H1 (cell line): ENCODE measurements at regions not wholly inside any gene's neighbourhood (a gene's known extent, or its start where the extent isn't known, plus 50 kb on each side); places are given as distances from the start of the nearest gene placed in this dataset.

Experiments used
- CTCF ChIA-PET: fragments of 300-600 bp; sonication (Branson Sonifier 250); formaldehyde crosslinking; loops from one replicate; lab custom pipeline; 2021; ENCODE audit not compliant: partially characterized antibody; lab: Charles Lee
- POLR2A ChIA-PET: fragments of 300-600 bp; sonication (Branson Sonifier 250); formaldehyde crosslinking; loops from one replicate; lab custom pipeline; 2021; ENCODE audit warnings: inconsistent platforms; ENCODE audit not compliant: partially characterized antibody; lab: Charles Lee
- DNase-seq, 2 experiments: peaks; one replicate each; pipeline versions ENCODE4 v3.0.0 to v3.0.0-alpha.2; 2010 to 2022; ENCODE audit warnings: low spot score in 2 of 2, low read depth in 1 of 2, mixed read lengths in 1 of 2
- FAIRE-seq: peaks from 2 replicates; lab custom pipeline; 2011; peaks lifted over from hg19 to GRCh38; lab: Jason Lieb, UNC
- H2AFZ ChIP-seq: 2 replicates; pipeline ENCODE4 v1.8.1; 2012; ENCODE audit warnings: low read length, inconsistent platforms
- H2AK5ac ChIP-seq: 2 replicates; pipeline ENCODE4 v1.6.1; 2013; ENCODE audit warnings: low read depth, low read length
- H2BK120ac ChIP-seq: replicated peaks from 2 replicates; pipeline ENCODE3; 2013; ENCODE audit warnings: low read depth, low read length, inconsistent platforms
- H2BK12ac ChIP-seq: 2 replicates; pipeline ENCODE4 v1.6.1; 2013; ENCODE audit warnings: low read depth, low read length
- H2BK15ac ChIP-seq: 2 replicates; pipeline ENCODE4 v1.6.1; 2013; ENCODE audit warnings: low read length
- H2BK20ac ChIP-seq: 2 replicates; pipeline ENCODE4 v1.6.1; 2013; ENCODE audit warnings: low read length
- H2BK5ac ChIP-seq: 2 replicates; pipeline ENCODE4 v1.6.1; 2013; ENCODE audit warnings: low read depth, low read length
- H3K14ac ChIP-seq: 2 replicates; pipeline ENCODE4 v1.6.1; 2013; ENCODE audit warnings: inconsistent platforms; ENCODE audit not compliant: insufficient read length
- H3K18ac ChIP-seq: 2 replicates; pipeline ENCODE4 v1.6.1; 2013; ENCODE audit warnings: low read length; ENCODE audit errors: extremely low read depth
- H3K23ac ChIP-seq: 2 replicates; pipeline ENCODE4 v1.6.1; 2013; ENCODE audit warnings: inconsistent platforms; ENCODE audit not compliant: insufficient read length
- H3K23me2 ChIP-seq: 2 replicates; pipeline ENCODE4 v1.6.1; 2013; ENCODE audit warnings: low read depth, low read length
- H3K27ac ChIP-seq: 2 replicates; pipeline ENCODE4 v1.6.1; 2011; ENCODE audit warnings: low read depth, low read length, inconsistent platforms
- H3K27me3 ChIP-seq, 4 experiments: replicated peaks in 1 of 4; 1 replicate in 1 of 4; 2 replicates in 3 of 4; pipeline versions ENCODE4 v1.6.1 to v1.8.1; 2011 to 2013; ENCODE audit warnings: low read length in 3 of 4, mild to moderate bottlenecking in 3 of 4, inconsistent platforms in 2 of 4, mixed read lengths in 2 of 4, moderate library complexity in 1 of 4; ENCODE audit not compliant: control insufficient read depth in 3 of 4, insufficient read depth in 3 of 4; ENCODE audit errors: extremely low read depth in 1 of 4
- H3K36me3 ChIP-seq, 4 experiments: 2 replicates each; pipeline versions ENCODE4 v1.6.1 to v1.8.1; 2011 to 2013; ENCODE audit warnings: mild to moderate bottlenecking in 4 of 4, low read length in 3 of 4, moderate library complexity in 2 of 4, control low read depth in 1 of 4, inconsistent platforms in 1 of 4; ENCODE audit not compliant: insufficient read depth in 4 of 4, control insufficient read depth in 2 of 4
- H3K4ac ChIP-seq: replicated peaks from 2 replicates; pipeline ENCODE3; 2013; ENCODE audit warnings: low read length, low read depth, mixed read lengths, inconsistent platforms; ENCODE audit not compliant: insufficient read length
- H3K4me1 ChIP-seq, 4 experiments: replicated peaks in 1 of 4; 1 replicate in 1 of 4; 2 replicates in 3 of 4; pipeline versions ENCODE4 v1.6.1 to v1.8.1; 2011 to 2013; ENCODE audit warnings: low read length in 3 of 4, inconsistent platforms in 2 of 4, mixed read lengths in 1 of 4; ENCODE audit not compliant: insufficient read depth in 4 of 4, control insufficient read depth in 3 of 4
- H3K4me2 ChIP-seq, 2 experiments: 2 replicates each; pipeline versions ENCODE4 v1.6.1 to v1.8.1; 2011 to 2013; ENCODE audit warnings: low read depth in 2 of 2, low read length in 2 of 2, control low read depth in 1 of 2, inconsistent platforms in 1 of 2, mild to moderate bottlenecking in 1 of 2; ENCODE audit not compliant: insufficient read depth in 1 of 2
- H3K4me3 ChIP-seq, 4 experiments: fragments of 200-600, 300-600 bp in 1 of 4; sonication (generic), shearing (Covaris generic), sonication (Bioruptor Twin) in 1 of 4; 2 replicates each; pipeline versions ENCODE4 v1.5.1 to v1.8.1; 2011 to 2016; ENCODE audit warnings: low read length in 4 of 4, low read depth in 3 of 4, control low read depth in 2 of 4, inconsistent platforms in 2 of 4, mild to moderate bottlenecking in 2 of 4, mixed read lengths in 1 of 4, moderate library complexity in 1 of 4; ENCODE audit not compliant: insufficient read depth in 2 of 4; ENCODE audit errors: extremely low read depth in 1 of 4
- H3K56ac ChIP-seq: replicated peaks from 2 replicates; pipeline ENCODE3; 2013; ENCODE audit warnings: low read depth, mild to moderate bottlenecking, mixed read lengths, low read length, inconsistent platforms; ENCODE audit not compliant: insufficient read length
- H3K79me1 ChIP-seq: 2 replicates; pipeline ENCODE4 v1.6.1; 2013; ENCODE audit warnings: low read depth, low read length, control low read depth
- H3K79me2 ChIP-seq, 2 experiments: 2 replicates each; pipeline versions ENCODE4 v1.6.1 to v1.8.1; 2012 to 2013; ENCODE audit warnings: low read length in 2 of 2, mild to moderate bottlenecking in 2 of 2, inconsistent platforms in 1 of 2; ENCODE audit not compliant: insufficient read depth in 2 of 2, control insufficient read depth in 1 of 2
- H3K9ac ChIP-seq, 4 experiments: replicated peaks in 1 of 4; 1 replicate in 1 of 4; 2 replicates in 3 of 4; pipeline versions ENCODE4 v1.6.1 to v1.8.1; 2011 to 2013; ENCODE audit warnings: low read depth in 3 of 4, low read length in 3 of 4, control low read depth in 2 of 4, mild to moderate bottlenecking in 2 of 4, moderate library complexity in 2 of 4, inconsistent platforms in 1 of 4; ENCODE audit errors: extremely low read depth in 1 of 4
- H3K9me3 ChIP-seq, 2 experiments: 2 replicates each; pipeline versions ENCODE4 v1.6.1 to v1.8.1; 2012 to 2013; ENCODE audit warnings: mild to moderate bottlenecking in 2 of 2, moderate library complexity in 2 of 2, control low read depth in 1 of 2, inconsistent platforms in 1 of 2, low read depth in 1 of 2, low read length in 1 of 2, mixed read lengths in 1 of 2; ENCODE audit not compliant: insufficient read depth in 2 of 2
- H4K20me1 ChIP-seq, 2 experiments: replicated peaks in 1 of 2; 2 replicates each; pipeline versions ENCODE3 to v1.8.1; 2011 to 2013; ENCODE audit warnings: inconsistent platforms in 2 of 2, low read length in 2 of 2, mild to moderate bottlenecking in 1 of 2; ENCODE audit not compliant: insufficient read depth in 2 of 2, control insufficient read depth in 1 of 2
- H4K5ac ChIP-seq: 2 replicates; pipeline ENCODE4 v1.6.1; 2013; ENCODE audit warnings: low read length, low read depth, mixed read lengths, inconsistent platforms; ENCODE audit not compliant: insufficient read length
- H4K8ac ChIP-seq: 2 replicates; pipeline ENCODE4 v1.8.0; 2013; ENCODE audit warnings: mild to moderate bottlenecking, moderate library complexity, low read length, inconsistent platforms; ENCODE audit not compliant: insufficient read depth; ENCODE audit errors: extremely low read depth
- H4K91ac ChIP-seq: replicated peaks from 2 replicates; pipeline ENCODE3; 2013; ENCODE audit warnings: low read length, mixed read lengths, inconsistent platforms; ENCODE audit not compliant: insufficient read length
- ASH2L ChIP-seq: fragments of 200-600, 300-600 bp; sonication (generic); IDR thresholded peaks from one replicate; pipeline ENCODE4 v1.7.1; 2017; ENCODE audit warnings: low read length
- BACH1 ChIP-seq: IDR thresholded peaks from 2 replicates; pipeline ENCODE4 v1.6.1; 2012; ENCODE audit warnings: low read length, improper control_type of control experiment
- CHD2 ChIP-seq: IDR thresholded peaks from 2 replicates; pipeline ENCODE4 v1.6.1; 2012; ENCODE audit warnings: low read length, improper control_type of control experiment
- EGR1 ChIP-seq: IDR thresholded peaks from 2 replicates; pipeline ENCODE4 v1.6.1; 2011; ENCODE audit warnings: low read depth, low read length, borderline replicate concordance
- HDAC6 ChIP-seq: IDR thresholded peaks from one replicate; pipeline ENCODE4 v1.7.1; 2012; ENCODE audit warnings: low read depth, mild to moderate bottlenecking, inconsistent platforms, low read length, moderate library complexity
- NRF1 ChIP-seq: IDR thresholded peaks from 2 replicates; pipeline ENCODE4 v1.6.1; 2011; ENCODE audit warnings: mild to moderate bottlenecking, low read depth, low read length, improper control_type of control experiment
- RFX5 ChIP-seq: IDR thresholded peaks from 2 replicates; pipeline ENCODE4 v1.6.1; 2011; ENCODE audit warnings: low read depth, low read length, improper control_type of control experiment, borderline replicate concordance
- SP2 ChIP-seq: IDR thresholded peaks from 2 replicates; pipeline ENCODE4 v1.6.1; 2012; ENCODE audit warnings: mild to moderate bottlenecking, low read length, inconsistent platforms
- SUZ12 ChIP-seq: fragments of 200-600 bp; sonication (generic); IDR thresholded peaks from 2 replicates; pipeline ENCODE4 v1.6.1; 2012; ENCODE audit warnings: mild to moderate bottlenecking, inconsistent platforms, low read length, moderate library complexity, mixed read lengths
- TAF1 ChIP-seq: IDR thresholded peaks from 2 replicates; pipeline ENCODE4 v1.6.1; 2011; ENCODE audit warnings: mild to moderate bottlenecking, low read depth, low read length
- WGBS, 2 experiments: shearing (Covaris generic) in 1 of 2; methylation state at CpG; one replicate each; pipeline versions ENCODE4 v1.1.6 to v1.1.7; 2013 to 2015; ENCODE audit warnings: low lambda C conversion rate in 2 of 2, mixed read lengths in 2 of 2, inconsistent platforms in 1 of 2, low coverage in 1 of 2, missing lambda C conversion rate in 1 of 2; ENCODE audit not compliant: insufficient replicate concordance in 2 of 2, insufficient coverage in 1 of 2, insufficient read length in 1 of 2; ENCODE audit errors: extremely low coverage in 1 of 2, missing lambda C conversion rate in 1 of 2; 5-methylcytosine and 5-hydroxymethylcytosine counted together
- TF ChIP-seq, protein P1 (sequence below): IDR thresholded peaks from 2 replicates; pipeline ENCODE4 v1.6.1; 2011; ENCODE audit warnings: low read length, improper control_type of control experiment

DNA sequence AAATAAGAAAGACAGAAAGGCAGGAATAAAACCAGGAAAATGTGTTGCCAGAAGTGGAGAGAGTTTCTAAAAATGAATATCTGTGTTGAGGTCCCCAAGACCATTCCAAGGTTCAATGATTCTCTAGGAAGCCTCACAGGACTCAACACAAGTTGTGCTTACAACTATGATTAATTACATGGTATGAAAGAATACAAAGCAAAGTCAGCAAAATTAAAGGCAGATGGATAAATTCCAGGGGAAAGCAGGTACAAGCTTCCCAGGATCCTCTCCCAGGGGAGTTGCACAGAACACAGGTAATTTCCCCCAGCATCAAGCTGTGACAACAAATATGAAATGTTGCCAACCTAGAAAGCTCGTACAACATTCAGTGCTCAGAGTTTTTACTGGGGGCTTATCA lies 154.4 kb upstream of the HNMT start:
- Histone ChIP-seq H2AFZ (no peak overlapping the region), H2BK120ac (no peak overlapping the region), H4K8ac (no peak overlapping the region), H3K79me1 (no peaks in the 10 kb centered on the region), H3K18ac (no peak overlapping the region), H3K23me2 (no peaks in the 10 kb centered on the region), H3K27ac (no peak overlapping the region), H3K4ac (no peak overlapping the region), H2BK5ac (no peak overlapping the region), H2AK5ac (no peak overlapping the region), H3K27me3 (no peaks in the 10 kb centered on the region), H4K5ac (no peak overlapping the region), H3K9ac (no peak overlapping the region), H3K14ac (no peak overlapping the region), H3K36me3 (no peaks in the 10 kb centered on the region), H4K91ac (no peak overlapping the region), H3K79me2 (no peaks in the 10 kb centered on the region), H3K56ac (no peak overlapping the region), H2BK12ac (no peak overlapping the region), H2BK20ac (no peak overlapping the region), H3K4me1 (no peaks in the 10 kb centered on the region), H4K20me1 (no peaks in the 10 kb centered on the region), H3K4me3 (no peak overlapping the region), H2BK15ac (no peak overlapping the region), H3K23ac (no peak overlapping the region), H3K4me2 (no peak overlapping the region), H3K9me3 (no peaks in the 10 kb centered on the region; a peak in 1 of 4 replicates)
- ChIA-PET POLR2A (no interaction called here), CTCF (no interaction called here)
- FAIRE-seq (no peak), DNase-seq (no peak)
- WGBS, 2 experiments, result 85% methylated on average over 1 of the region's 1 CpG; no CpG with 5 or more reads in 1 of the 2 experiments
- TF ChIP-seq NRF1 (no peak), HDAC6 (no peak), CHD2 (no peak), EGR1 (no peak), TAF1 (no peak), SP2 (no peak), ASH2L (no peak), BACH1 (no peak), SUZ12 (no peak), RFX5 (no peak)
- TF ChIP-seq, protein P1, sequence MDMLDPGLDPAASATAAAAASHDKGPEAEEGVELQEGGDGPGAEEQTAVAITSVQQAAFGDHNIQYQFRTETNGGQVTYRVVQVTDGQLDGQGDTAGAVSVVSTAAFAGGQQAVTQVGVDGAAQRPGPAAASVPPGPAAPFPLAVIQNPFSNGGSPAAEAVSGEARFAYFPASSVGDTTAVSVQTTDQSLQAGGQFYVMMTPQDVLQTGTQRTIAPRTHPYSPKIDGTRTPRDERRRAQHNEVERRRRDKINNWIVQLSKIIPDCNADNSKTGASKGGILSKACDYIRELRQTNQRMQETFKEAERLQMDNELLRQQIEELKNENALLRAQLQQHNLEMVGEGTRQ, result no peak
